ENCODE measurements at regions not wholly inside any gene's neighbourhood (a gene's known extent, or its start where the extent isn't known, plus 50 kb on each side); places are given as distances from the start of the nearest gene placed in this dataset.

GRCh38 chr13:105168295-105168694 is 1367.2 kb downstream of the EFNB2 start:
- no peak for DNase-seq
- Histone ChIP-seq H3K36me3 (ENCODE audit: insufficient read depth, low read length) (no peaks in the 10 kb centered on the region), H3K9me3 (ENCODE audit: low read length) (peaks cover 30% of the 10 kb centered on the region; the same call in 1 of the 2 replicates)

GRCh38 chr13:105167385-105167784 is 1368.1 kb downstream of the EFNB2 start:
- no peak overlapping the region for H3K4me3 ChIP-seq (ENCODE audit: low read length)
- no peaks in the 10 kb centered on the region for H4K20me1 ChIP-seq (ENCODE audit: insufficient read depth, low read depth, low read length)
- no peaks in the 10 kb centered on the region for H3K4me1 ChIP-seq (ENCODE audit: low read length)
- H3K79me2 ChIP-seq (ENCODE audit: low read length), result no peaks in the 10 kb centered on the region
- no peak for DNase-seq
- H3K36me3 ChIP-seq (ENCODE audit: insufficient read depth, low read length), result no peaks in the 10 kb centered on the region
- peaks cover 30% of the 10 kb centered on the region; the same call in 1 of the 2 replicates for H3K9me3 ChIP-seq (ENCODE audit: low read length)
- no peaks in the 10 kb centered on the region for H3K27me3 ChIP-seq (ENCODE audit: low read length)
- H3K9ac ChIP-seq (ENCODE audit: low read length), result no peak overlapping the region
- no peak overlapping the region for H3K27ac ChIP-seq (ENCODE audit: low read length)
- no peak overlapping the region for H3K4me2 ChIP-seq (ENCODE audit: low read depth, low read length, poor library complexity, severe bottlenecking)
- no peak overlapping the region for H2AFZ ChIP-seq (ENCODE audit: low read length)
- no peaks in the 10 kb centered on the region for H3K9me2 ChIP-seq (replicated peaks; ENCODE audit: insufficient read depth, low read length)

More at GRCh38 chr13:105168295-105168694, 1367.2 kb downstream of the EFNB2 start:
- no peaks in the 10 kb centered on the region for H3K4me1 ChIP-seq (ENCODE audit: low read length)
- H3K4me3 ChIP-seq (ENCODE audit: low read length), result no peak overlapping the region
- no peaks in the 10 kb centered on the region for H3K27me3 ChIP-seq (ENCODE audit: low read length)
- no peak overlapping the region for H3K9ac ChIP-seq (ENCODE audit: low read length)
- no peak overlapping the region for H3K4me2 ChIP-seq (ENCODE audit: low read depth, low read length, poor library complexity, severe bottlenecking)
- no peak overlapping the region for H3K27ac ChIP-seq (ENCODE audit: low read length)
- no peak overlapping the region for H2AFZ ChIP-seq (ENCODE audit: low read length)
- H3K9me2 ChIP-seq (replicated peaks; ENCODE audit: insufficient read depth, low read length), result no peaks in the 10 kb centered on the region
- no peaks in the 10 kb centered on the region for H4K20me1 ChIP-seq (ENCODE audit: insufficient read depth, low read depth, low read length)
- no peaks in the 10 kb centered on the region for H3K79me2 ChIP-seq (ENCODE audit: low read length)

GRCh38 chr13:105165449-105166125 is 1369.9 kb downstream of the EFNB2 start:
- H3K4me3 ChIP-seq (ENCODE audit: low read length), result no peak overlapping the region
- H3K9me3 ChIP-seq (ENCODE audit: low read length), result peaks cover 33% of the 10 kb centered on the region; the same call in 1 of the 2 replicates
- H3K36me3 ChIP-seq (ENCODE audit: insufficient read depth, low read length), result no peaks in the 10 kb centered on the region
- H3K79me2 ChIP-seq (ENCODE audit: low read length), result no peaks in the 10 kb centered on the region
- no peak overlapping the region for H3K4me2 ChIP-seq (ENCODE audit: low read depth, low read length, poor library complexity, severe bottlenecking)
- H4K20me1 ChIP-seq (ENCODE audit: insufficient read depth, low read depth, low read length), result no peaks in the 10 kb centered on the region
- no peaks in the 10 kb centered on the region for H3K9me2 ChIP-seq (replicated peaks; ENCODE audit: insufficient read depth, low read length)
- H3K27me3 ChIP-seq (ENCODE audit: low read length), result no peaks in the 10 kb centered on the region
- H2AFZ ChIP-seq (ENCODE audit: low read length), result no peak overlapping the region
- H3K27ac ChIP-seq (ENCODE audit: low read length), result no peak overlapping the region
- H3K9ac ChIP-seq (ENCODE audit: low read length), result no peak overlapping the region
- H3K4me1 ChIP-seq (ENCODE audit: low read length), result no peaks in the 10 kb centered on the region
- no peak for DNase-seq

- DNase-seq, result no peak
- Histone ChIP-seq H2AFZ (ENCODE audit: low read length) (no peak overlapping the region), H4K20me1 (ENCODE audit: insufficient read depth, low read depth, low read length) (no peaks in the 10 kb centered on the region), H3K79me2 (ENCODE audit: low read length) (no peaks in the 10 kb centered on the region), H3K27me3 (ENCODE audit: low read length) (no peaks in the 10 kb centered on the region), H3K4me1 (ENCODE audit: low read length) (no peaks in the 10 kb centered on the region), H3K4me2 (ENCODE audit: low read depth, low read length, poor library complexity, severe bottlenecking) (no peak overlapping the region), H3K27ac (ENCODE audit: low read length) (no peak overlapping the region), H3K4me3 (ENCODE audit: low read length) (no peak overlapping the region), H3K9me2 (replicated peaks; ENCODE audit: insufficient read depth, low read length) (no peaks in the 10 kb centered on the region), H3K9ac (ENCODE audit: low read length) (no peak overlapping the region), H3K36me3 (ENCODE audit: insufficient read depth, low read length) (no peaks in the 10 kb centered on the region), H3K9me3 (ENCODE audit: low read length) (peaks cover 21% of the 10 kb centered on the region; the same call in 1 of the 2 replicates)
Observed at GRCh38 chr13:105159841-105160240, 1375.6 kb downstream of the EFNB2 start.

- H4K20me1 ChIP-seq (ENCODE audit: insufficient read depth, low read depth, low read length), result no peaks in the 10 kb centered on the region
- no peak overlapping the region for H3K4me3 ChIP-seq (ENCODE audit: low read length)
- no peaks in the 10 kb centered on the region for H3K36me3 ChIP-seq (ENCODE audit: insufficient read depth, low read length)
- H3K9ac ChIP-seq (ENCODE audit: low read length), result no peak overlapping the region
- no peak overlapping the region for H3K4me2 ChIP-seq (ENCODE audit: low read depth, low read length, poor library complexity, severe bottlenecking)
- H3K27me3 ChIP-seq (ENCODE audit: low read length), result no peaks in the 10 kb centered on the region
- H3K4me1 ChIP-seq (ENCODE audit: low read length), result no peaks in the 10 kb centered on the region
- no peak for DNase-seq
- H3K9me2 ChIP-seq (replicated peaks; ENCODE audit: insufficient read depth, low read length), result no peaks in the 10 kb centered on the region
- H3K9me3 ChIP-seq (ENCODE audit: low read length), result peaks cover 4% of the 10 kb centered on the region; the same call in 1 of the 2 replicates
- H3K79me2 ChIP-seq (ENCODE audit: low read length), result no peaks in the 10 kb centered on the region
- H3K27ac ChIP-seq (ENCODE audit: low read length), result no peak overlapping the region
- no peak overlapping the region for H2AFZ ChIP-seq (ENCODE audit: low read length)
Observed at GRCh38 chr13:105153611-105154010, 1381.9 kb downstream of the EFNB2 start.

GRCh38 chr13:105151639-105152038 is 1383.8 kb downstream of the EFNB2 start:
- Histone ChIP-seq H3K9me2 (replicated peaks; ENCODE audit: insufficient read depth, low read length) (no peaks in the 10 kb centered on the region), H3K9me3 (ENCODE audit: low read length) (0 out of 2 replicates have a peak, but pooled peaks cover 4% of the 10 kb centered on the region), H3K9ac (ENCODE audit: low read length) (no peak overlapping the region), H3K36me3 (ENCODE audit: insufficient read depth, low read length) (no peaks in the 10 kb centered on the region), H3K4me3 (ENCODE audit: low read length) (no peak overlapping the region), H3K27ac (ENCODE audit: low read length) (no peak overlapping the region), H3K4me1 (ENCODE audit: low read length) (no peaks in the 10 kb centered on the region), H4K20me1 (ENCODE audit: insufficient read depth, low read depth, low read length) (no peaks in the 10 kb centered on the region), H2AFZ (ENCODE audit: low read length) (no peak overlapping the region), H3K27me3 (ENCODE audit: low read length) (no peaks in the 10 kb centered on the region), H3K4me2 (ENCODE audit: low read depth, low read length, poor library complexity, severe bottlenecking) (no peak overlapping the region), H3K79me2 (ENCODE audit: low read length) (no peaks in the 10 kb centered on the region)
- DNase-seq, result no peak

- H3K36me3 ChIP-seq (ENCODE audit: insufficient read depth, low read length), result no peaks in the 10 kb centered on the region
- no peak overlapping the region for H3K4me3 ChIP-seq (ENCODE audit: low read length)
- H3K4me1 ChIP-seq (ENCODE audit: low read length), result no peaks in the 10 kb centered on the region
- H4K20me1 ChIP-seq (ENCODE audit: insufficient read depth, low read depth, low read length), result no peaks in the 10 kb centered on the region
- 0 out of 2 replicates have a peak, but pooled peaks cover 3% of the 10 kb centered on the region for H3K27me3 ChIP-seq (ENCODE audit: low read length)
- no peaks in the 10 kb centered on the region for H3K79me2 ChIP-seq (ENCODE audit: low read length)
- H3K27ac ChIP-seq (ENCODE audit: low read length), result no peak overlapping the region
- H3K9me3 ChIP-seq (ENCODE audit: low read length), result 0 out of 2 replicates have a peak, but pooled peaks cover 4% of the 10 kb centered on the region
- DNase-seq, result no peak
- H2AFZ ChIP-seq (ENCODE audit: low read length), result no peak overlapping the region
- H3K4me2 ChIP-seq (ENCODE audit: low read depth, low read length, poor library complexity, severe bottlenecking), result no peak overlapping the region
- no peaks in the 10 kb centered on the region for H3K9me2 ChIP-seq (replicated peaks; ENCODE audit: insufficient read depth, low read length)
- H3K9ac ChIP-seq (ENCODE audit: low read length), result no peak overlapping the region
Observed at GRCh38 chr13:105147461-105147860, 1388.0 kb downstream of the EFNB2 start.

- Histone ChIP-seq H3K27ac (ENCODE audit: low read length) (no peak overlapping the region), H3K9ac (ENCODE audit: low read length) (no peak overlapping the region), H3K79me2 (ENCODE audit: low read length) (no peaks in the 10 kb centered on the region), H3K4me2 (ENCODE audit: low read depth, low read length, poor library complexity, severe bottlenecking) (no peak overlapping the region), H3K9me3 (ENCODE audit: low read length) (0 out of 2 replicates have a peak, but pooled peaks cover 4% of the 10 kb centered on the region), H3K4me1 (ENCODE audit: low read length) (peaks cover 6% of the 10 kb centered on the region), H3K4me3 (ENCODE audit: low read length) (no peak overlapping the region), H3K27me3 (ENCODE audit: low read length) (0 out of 2 replicates have a peak, but pooled peaks cover 3% of the 10 kb centered on the region), H3K9me2 (replicated peaks; ENCODE audit: insufficient read depth, low read length) (no peaks in the 10 kb centered on the region), H4K20me1 (ENCODE audit: insufficient read depth, low read depth, low read length) (no peaks in the 10 kb centered on the region), H3K36me3 (ENCODE audit: insufficient read depth, low read length) (no peaks in the 10 kb centered on the region), H2AFZ (ENCODE audit: low read length) (no peak overlapping the region)
- DNase-seq, result no peak
Observed at GRCh38 chr13:105144936-105145335, 1390.5 kb downstream of the EFNB2 start.
